ENCODE measurements at regions not wholly inside any gene's neighbourhood (a gene's known extent, or its start where the extent isn't known, plus 50 kb on each side); places are given as distances from the start of the nearest gene placed in this dataset.

DNA sequence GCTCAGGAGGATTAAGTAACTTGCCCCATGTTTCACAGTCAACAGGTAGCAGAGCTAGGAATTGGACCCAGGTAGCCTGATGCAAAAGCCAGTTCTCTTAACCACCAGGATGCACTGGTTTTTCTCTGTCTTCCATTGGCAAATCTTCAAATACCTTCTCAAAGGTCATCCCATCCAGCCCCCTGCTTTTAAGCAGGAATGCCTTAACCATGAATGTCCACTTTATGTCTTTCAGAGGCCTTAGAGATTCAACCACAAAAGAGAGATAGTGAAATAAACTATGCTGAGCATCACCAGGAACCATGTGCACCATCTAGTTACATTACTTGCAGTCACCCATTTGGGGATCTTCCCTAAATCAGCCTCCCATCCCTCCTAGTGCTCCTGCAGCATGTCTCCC lies 94.3 kb downstream of the C17orf67 start:
- DNase-seq = no peak

DNA sequence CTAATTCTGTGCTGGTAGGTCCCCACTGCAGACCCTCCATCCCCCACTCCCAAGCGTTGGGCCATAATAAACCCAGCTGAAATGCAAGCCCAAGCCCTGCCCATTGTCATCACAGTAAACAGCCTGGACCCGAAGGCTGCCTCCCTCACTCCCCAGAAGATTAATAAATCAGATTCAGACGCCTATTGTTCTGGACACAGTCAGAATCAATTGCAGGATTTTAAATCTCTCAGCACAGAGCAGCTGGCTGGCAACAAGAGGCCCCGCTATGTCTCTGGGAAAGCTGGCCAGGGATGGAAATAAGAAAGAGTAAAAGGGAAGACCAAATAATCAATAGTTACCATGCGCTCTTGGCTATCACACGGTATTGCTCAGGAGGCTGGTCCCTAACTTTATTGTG lies 93.9 kb downstream of the C17orf67 start:
- DNase-seq = no peak

DNA sequence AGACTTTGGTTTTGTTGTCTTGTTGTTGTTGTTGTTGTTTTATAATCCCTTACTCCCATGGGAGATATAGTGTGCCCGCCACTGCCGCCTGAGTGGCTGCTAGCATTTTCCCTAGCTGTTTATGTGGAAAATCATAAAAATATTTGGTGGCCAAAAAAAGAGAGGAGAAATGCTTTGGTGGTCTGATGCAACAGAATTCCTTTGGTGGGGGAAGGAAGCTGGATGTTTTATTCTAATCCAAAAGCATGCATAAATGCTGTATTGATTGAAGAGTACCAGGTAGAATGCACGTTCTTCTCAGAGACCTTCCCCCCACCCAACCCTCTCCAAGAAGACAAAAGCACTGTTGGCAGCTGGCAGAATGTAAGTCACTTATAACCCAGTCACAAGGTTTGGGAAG lies 93.2 kb downstream of the C17orf67 start:
- DNase-seq = no peak

All from central memory CD4-positive, alpha-beta T cell (primary cell).